ENCODE measurements at regions not wholly inside any gene's neighbourhood (a gene's known extent, or its start where the extent isn't known, plus 50 kb on each side); places are given as distances from the start of the nearest gene placed in this dataset.

DNA sequence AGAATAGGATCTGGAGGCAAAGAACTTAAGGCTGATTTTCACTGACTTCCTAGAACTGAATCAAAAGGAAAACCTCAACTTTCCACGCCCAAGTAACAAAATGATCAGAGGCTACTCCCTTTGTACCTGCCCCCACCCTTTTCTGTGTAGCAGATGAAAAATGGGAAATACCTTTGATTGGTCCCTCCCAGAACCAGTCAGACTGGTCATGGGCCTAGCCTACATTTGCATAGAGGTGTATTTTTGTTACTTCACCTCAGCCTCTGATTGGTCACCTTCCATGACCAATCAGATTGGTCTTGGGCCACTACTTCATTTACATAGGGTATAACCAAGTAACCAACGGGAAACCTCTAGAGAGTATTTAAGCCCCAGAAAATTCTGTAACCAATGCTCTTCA lies 1553.5 kb upstream of the C9orf72 start:
- TF ChIP-seq POLR2AphosphoS5 (IDR thresholded peaks at IDR 0.05; ENCODE audit: insufficient read depth, low read depth, low read length) (no peak), EZH2 (IDR thresholded peaks at IDR 0.05; ENCODE audit: borderline replicate concordance, low read depth, low read length, severe bottlenecking) (no peak), POLR2A (IDR thresholded peaks at IDR 0.05; ENCODE audit: low read depth, low read length) (no peak), JUN (IDR thresholded peaks at IDR 0.05; ENCODE audit: borderline replicate concordance, insufficient read depth, insufficient read length, low read depth) (no peak)
- TF ChIP-seq, protein P1, sequence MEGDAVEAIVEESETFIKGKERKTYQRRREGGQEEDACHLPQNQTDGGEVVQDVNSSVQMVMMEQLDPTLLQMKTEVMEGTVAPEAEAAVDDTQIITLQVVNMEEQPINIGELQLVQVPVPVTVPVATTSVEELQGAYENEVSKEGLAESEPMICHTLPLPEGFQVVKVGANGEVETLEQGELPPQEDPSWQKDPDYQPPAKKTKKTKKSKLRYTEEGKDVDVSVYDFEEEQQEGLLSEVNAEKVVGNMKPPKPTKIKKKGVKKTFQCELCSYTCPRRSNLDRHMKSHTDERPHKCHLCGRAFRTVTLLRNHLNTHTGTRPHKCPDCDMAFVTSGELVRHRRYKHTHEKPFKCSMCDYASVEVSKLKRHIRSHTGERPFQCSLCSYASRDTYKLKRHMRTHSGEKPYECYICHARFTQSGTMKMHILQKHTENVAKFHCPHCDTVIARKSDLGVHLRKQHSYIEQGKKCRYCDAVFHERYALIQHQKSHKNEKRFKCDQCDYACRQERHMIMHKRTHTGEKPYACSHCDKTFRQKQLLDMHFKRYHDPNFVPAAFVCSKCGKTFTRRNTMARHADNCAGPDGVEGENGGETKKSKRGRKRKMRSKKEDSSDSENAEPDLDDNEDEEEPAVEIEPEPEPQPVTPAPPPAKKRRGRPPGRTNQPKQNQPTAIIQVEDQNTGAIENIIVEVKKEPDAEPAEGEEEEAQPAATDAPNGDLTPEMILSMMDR (IDR thresholded peaks at IDR 0.05; ENCODE audit: extremely low read depth in 1 of 2, insufficient read depth in 1 of 2, low read depth in 1 of 2, low read length in 2 of 2) = no peak
- TF ChIP-seq, protein P2, sequence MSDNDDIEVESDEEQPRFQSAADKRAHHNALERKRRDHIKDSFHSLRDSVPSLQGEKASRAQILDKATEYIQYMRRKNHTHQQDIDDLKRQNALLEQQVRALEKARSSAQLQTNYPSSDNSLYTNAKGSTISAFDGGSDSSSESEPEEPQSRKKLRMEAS (IDR thresholded peaks at IDR 0.05; ENCODE audit: insufficient read depth, insufficient read length) = no peak
